ENCODE measurements at regions not wholly inside any gene's neighbourhood (a gene's known extent, or its start where the extent isn't known, plus 50 kb on each side); places are given as distances from the start of the nearest gene placed in this dataset.

GRCh38 chr13:29975283-29975682 is 124.9 kb upstream of the UBL3 start:
- ChIA-PET POLR2A (no interaction called here), CTCF (no interaction called here)
- no peak for FAIRE-seq
- Histone ChIP-seq H3K9me3 (replicated peaks; ENCODE audit: control insufficient read depth, insufficient read depth, low read length) (no peaks in the 10 kb centered on the region), H3K79me2 (ENCODE audit: control insufficient read depth, insufficient read depth, low read length) (no peaks in the 10 kb centered on the region), H3K27me3 (ENCODE audit: control insufficient read depth in 2 of 2, insufficient read depth in 2 of 2, low read length in 2 of 2) (no peaks in the 10 kb centered on the region), H2AFZ (ENCODE audit: low read depth, low read length) (no peak overlapping the region), H3K36me3 (ENCODE audit: control insufficient read depth in 2 of 2, extremely low read depth in 1 of 2, insufficient read depth in 2 of 2, low read length in 2 of 2) (no peaks in the 10 kb centered on the region), H3K27ac (ENCODE audit: insufficient read depth, low read depth, low read length) (no peak overlapping the region), H4K20me1 (replicated peaks; ENCODE audit: control insufficient read depth, extremely low read depth, insufficient read depth, low read length) (no peaks in the 10 kb centered on the region), H3K9ac (replicated peaks; ENCODE audit: extremely low read depth, insufficient read depth, low read length) (no peak overlapping the region), H3K4me3 (replicated peaks in 1 of 3; ENCODE audit: insufficient read depth in 1 of 3, low read depth in 1 of 3, low read length in 3 of 3) (no peak overlapping the region), H3K9me1 (replicated peaks; ENCODE audit: control insufficient read depth, extremely low read depth, insufficient read depth, low read length) (no peaks in the 10 kb centered on the region), H3K4me1 (ENCODE audit: control insufficient read depth, extremely low read depth, insufficient read depth, low read length) (no peaks in the 10 kb centered on the region), H3K4me2 (ENCODE audit: insufficient read depth, low read length) (no peak overlapping the region)
- intact Hi-C loops (cut with micrococcal nuclease) (no loop called here), dilution Hi-C loops (cut with MboI; ENCODE audit: extremely low pct_ligation_motif_present, low sequenced_read_pairs) (no loop called here)
- TF ChIP-seq JUN (IDR thresholded peaks at IDR 0.05; ENCODE audit: borderline replicate concordance, insufficient read depth, insufficient read length, low read depth) = no peak
- TF ChIP-seq EZH2 (IDR thresholded peaks at IDR 0.05; ENCODE audit: borderline replicate concordance, low read depth, low read length, severe bottlenecking) = no peak
- no peak for TF ChIP-seq CTCF (IDR thresholded peaks at IDR 0.05; ENCODE audit: extremely low read depth in 1 of 2, insufficient read depth in 1 of 2, low read depth in 1 of 2, low read length in 2 of 2)
- no peak for TF ChIP-seq FOS (IDR thresholded peaks at IDR 0.05; ENCODE audit: borderline replicate concordance, insufficient read depth, low read length)
- TF ChIP-seq MYC (IDR thresholded peaks at IDR 0.05; ENCODE audit: low read depth, low read length) = no peak
- TF ChIP-seq MAX (IDR thresholded peaks at IDR 0.05; ENCODE audit: insufficient read depth, insufficient read length) = no peak
- TF ChIP-seq GATA2 (IDR thresholded peaks at IDR 0.05; ENCODE audit: insufficient read depth, insufficient read length, low read depth, low read length) = no peak
- no peak for TF ChIP-seq POLR2A (IDR thresholded peaks at IDR 0.05; ENCODE audit: low read depth, low read length)
- TF ChIP-seq POLR2AphosphoS5 (IDR thresholded peaks at IDR 0.05; ENCODE audit: insufficient read depth, low read depth, low read length) = no peak
- no TSS peak for BruUV-seq (replicated peaks)
- no peak for DNase-seq (ENCODE audit: low read depth, low spot score)
